Tongue (tissue), 1 donor: ENCODE measurements at regions not wholly inside any gene's neighbourhood (a gene's known extent, or its start where the extent isn't known, plus 50 kb on each side); places are given as distances from the start of the nearest gene placed in this dataset.
"Not testable (repeated sequence)": the region's sequence is repeated elsewhere in the genome, so short reads cannot be mapped to it uniquely, and the experiment has no call there.

Experiments
- DNase-seq: peaks from one replicate; pipeline ENCODE4 v3.0.0-alpha.2; 2015

- DNase-seq = no peak
Observed at GRCh38 chr4:33954759-33955158, 2289.6 kb downstream of the ARAP2 start.

- no peak for DNase-seq
Observed at GRCh38 chr4:33959519-33959918, 2284.8 kb downstream of the ARAP2 start.

- DNase-seq = no peak
Observed at GRCh38 chr4:33961761-33962160, 2282.6 kb downstream of the ARAP2 start.

GRCh38 chr4:33966808-33967207 lies 2277.5 kb downstream of the ARAP2 start:
- no peak for DNase-seq

GRCh38 chr4:33974270-33974669 lies 2270.0 kb downstream of the ARAP2 start:
- DNase-seq = no peak

- no peak for DNase-seq
Observed at GRCh38 chr4:33975995-33976394, 2268.3 kb downstream of the ARAP2 start.

- DNase-seq = not testable (repeated sequence)
Observed at GRCh38 chr4:33979781-33980180, 2264.5 kb downstream of the ARAP2 start.

GRCh38 chr4:33980361-33980760 lies 2264.0 kb downstream of the ARAP2 start:
- DNase-seq = no peak

- no peak for DNase-seq
Observed at GRCh38 chr4:33989820-33990443, 2254.4 kb downstream of the ARAP2 start.

- DNase-seq = no peak
Observed at GRCh38 chr4:33996075-33996718, 2248.1 kb downstream of the ARAP2 start.

GRCh38 chr4:33998291-33998690 lies 2246.0 kb downstream of the ARAP2 start:
- DNase-seq = peak; percentile 1

GRCh38 chr4:34000356-34000755 lies 2244.0 kb downstream of the ARAP2 start:
- DNase-seq = no peak

GRCh38 chr4:34006540-34006939 lies 2237.8 kb downstream of the ARAP2 start:
- DNase-seq = not testable (repeated sequence)

GRCh38 chr4:34009951-34010350 lies 2234.4 kb downstream of the ARAP2 start:
- DNase-seq = no peak

- DNase-seq = no peak
Observed at GRCh38 chr4:34010751-34011519, 2233.4 kb downstream of the ARAP2 start.

- DNase-seq = no peak
Observed at GRCh38 chr4:34035225-34035624, 2209.1 kb downstream of the ARAP2 start.

- no peak for DNase-seq
Observed at GRCh38 chr4:34037280-34037679, 2207.0 kb downstream of the ARAP2 start.

- DNase-seq = no peak
Observed at GRCh38 chr4:34039766-34040165, 2204.5 kb downstream of the ARAP2 start.

- DNase-seq = peak; percentile 19
Observed at GRCh38 chr4:34043131-34043530, 2201.2 kb downstream of the ARAP2 start.

- no peak for DNase-seq
Observed at GRCh38 chr4:34046580-34046979, 2197.7 kb downstream of the ARAP2 start.

- no peak for DNase-seq
Observed at GRCh38 chr4:34047363-34047762, 2197.0 kb downstream of the ARAP2 start.

GRCh38 chr4:34066126-34066525 lies 2178.2 kb downstream of the ARAP2 start:
- DNase-seq = no peak

- no peak for DNase-seq
Observed at GRCh38 chr4:34091451-34091850, 2152.9 kb downstream of the ARAP2 start.

GRCh38 chr4:34094114-34094513 lies 2150.2 kb downstream of the ARAP2 start:
- DNase-seq = no peak
